Pancreas (tissue), 10 donors: ENCODE measurements at regions not wholly inside any gene's neighbourhood (a gene's known extent, or its start where the extent isn't known, plus 50 kb on each side); places are given as distances from the start of the nearest gene placed in this dataset.

Source experiments
- ATAC-seq, 4 donors: fragments of 200-7000 bp; cut with Tn5 transposase; one replicate each; pipeline versions ENCODE4 v1.8.0 to v1.9.1; 2020; ENCODE audit warnings: mild to moderate bottlenecking in 4 of 4, moderate library complexity in 4 of 4
- DNase-seq, 6 donors: peaks; one replicate each; pipeline ENCODE4 v3.0.0-alpha.2; 2020
- FAIRE-seq: peaks from 2 replicates; lab custom pipeline; 2012; peaks lifted over from hg19 to GRCh38; lab: Jason Lieb, UNC
- H3K27ac ChIP-seq, 4 donors: fragments of 200-600 bp; sonication (generic); 1 replicate in 3 of 4; 2 replicates in 1 of 4; pipeline versions ENCODE4 v1.5.0 to v1.8.0; 2020
- H3K27me3 ChIP-seq, 4 donors: fragments of 200-600 bp; one replicate each; pipeline ENCODE4 v1.8.0; 2021
- H3K36me3 ChIP-seq, 3 donors: fragments of 200-600 bp; sonication (generic) in 1 of 3; one replicate each; pipeline versions ENCODE4 v1.5.0 to v1.8.0; 2020 to 2021
- H3K4me1 ChIP-seq, 3 donors: fragments of 200-600 bp; one replicate each; pipeline ENCODE4 v1.8.0; 2021
- H3K4me3 ChIP-seq, 4 donors: fragments of 200-600 bp; sonication (generic) in 2 of 4; one replicate each; pipeline versions ENCODE4 v1.5.0 to v1.8.0; 2020 to 2021
- H3K9me3 ChIP-seq, 4 donors: fragments of 200-600 bp; one replicate each; pipeline ENCODE4 v1.8.0; 2021
- CTCF ChIP-seq, 4 donors: fragments of 200-600 bp; sonication (generic) in 3 of 4; IDR thresholded peaks; one replicate each; pipeline versions ENCODE4 v1.5.0 to v1.8.0; 2021; ENCODE audit warnings: antibody characterized with exemption in 4 of 4
- WGBS, 2 donors: extraction: QIAGEN DNeasy Blood & Tissue Kit; methylation state at CpG; one replicate each; pipeline ENCODE4 v1.1.7; 2013; 5-methylcytosine and 5-hydroxymethylcytosine counted together
- intact Hi-C, 3 donors: fragments of 100-400 bp; cut with DNase I; formaldehyde crosslinking; loops; one replicate each; pipeline versions ENCODE4 v1.11.1 to v1.14.2; 2022
- donor health status: healthy with polysubstance abuse.
- donor health status: DM: no; HTN: no; CAD: no; lungs with moderate emphysema.
- donor health status: DM: no; HTN: no; CAD: no.
- donor health status: control.
- donor health status: control.
- donor health status: Bipolar disorder and iron deficiency.
- donor health status: DM: yes; HTN: yes; CAD: no.
- donor health status: DM: no; HTN: no; CAD: no.
- donor health status: DM: no; HTN: no; CAD: no.
- donor health status: DM: yes; HTN: yes; CAD: no.

- TF ChIP-seq CTCF (IDR thresholded peaks at IDR 0.05) = no peak
- FAIRE-seq = no peak
- intact Hi-C loops = no loop called here
- ATAC-seq = no peak
- no peaks in the 10 kb centered on the region for H3K4me1 ChIP-seq
- H3K4me3 ChIP-seq = no peak overlapping the region
- no peaks in the 10 kb centered on the region for H3K36me3 ChIP-seq
- no peak for DNase-seq
- H3K27ac ChIP-seq = no peak overlapping the region
- no peaks in the 10 kb centered on the region for H3K9me3 ChIP-seq
- 34 to 44% methylated on average over 3 of the region's 3 CpGs for WGBS, 2 donors
- no peaks in the 10 kb centered on the region for H3K27me3 ChIP-seq
Observed at GRCh38 chr10:29067161-29067560, 221.7 kb upstream of the LYZL1 start.

GRCh38 chr10:29067628-29068027 is 221.2 kb upstream of the LYZL1 start:
- DNase-seq (no peak), FAIRE-seq (no peak), ATAC-seq (no peak)
- H3K36me3 ChIP-seq = no peaks in the 10 kb centered on the region
- H3K27me3 ChIP-seq = no peaks in the 10 kb centered on the region
- intact Hi-C loops = no loop called here
- no peak for TF ChIP-seq CTCF (IDR thresholded peaks at IDR 0.05)
- no peaks in the 10 kb centered on the region for H3K4me1 ChIP-seq
- no peak overlapping the region for H3K4me3 ChIP-seq
- WGBS, 2 donors = 73 to 91% methylated on average over 3 of the region's 3 CpGs
- no peaks in the 10 kb centered on the region for H3K9me3 ChIP-seq
- no peak overlapping the region for H3K27ac ChIP-seq

- no peak for TF ChIP-seq CTCF (IDR thresholded peaks at IDR 0.05)
- FAIRE-seq (no peak), DNase-seq (no peak), ATAC-seq (no peak)
- 82 to 95% methylated on average over 1 of the region's 1 CpG for WGBS, 2 donors
- Histone ChIP-seq H3K9me3 (no peaks in the 10 kb centered on the region), H3K27ac (no peak overlapping the region), H3K4me3 (no peak overlapping the region), H3K4me1 (no peaks in the 10 kb centered on the region), H3K27me3 (no peaks in the 10 kb centered on the region), H3K36me3 (no peaks in the 10 kb centered on the region)
- intact Hi-C loops = no loop called here
Observed at GRCh38 chr10:29068302-29068701, 220.6 kb upstream of the LYZL1 start.

- Histone ChIP-seq H3K4me3 (no peak overlapping the region), H3K9me3 (no peaks in the 10 kb centered on the region), H3K4me1 (no peaks in the 10 kb centered on the region), H3K27me3 (no peaks in the 10 kb centered on the region), H3K27ac (no peak overlapping the region), H3K36me3 (no peaks in the 10 kb centered on the region)
- intact Hi-C loops = no loop called here
- TF ChIP-seq CTCF (IDR thresholded peaks at IDR 0.05) = no peak
- ATAC-seq = no peak
- WGBS, 2 donors = 42 to 48% methylated on average over 6 of the region's 6 CpGs
- no peak for DNase-seq
- FAIRE-seq = no peak
Observed at GRCh38 chr10:29068966-29069365, 219.9 kb upstream of the LYZL1 start.

- FAIRE-seq (no peak), DNase-seq (no peak), ATAC-seq (no peak)
- no peaks in the 10 kb centered on the region for H3K9me3 ChIP-seq
- H3K4me3 ChIP-seq = no peak overlapping the region
- no peak overlapping the region for H3K27ac ChIP-seq
- WGBS, 2 donors = 58 to 75% methylated on average over 4 of the region's 4 CpGs
- no peaks in the 10 kb centered on the region for H3K27me3 ChIP-seq
- TF ChIP-seq CTCF (IDR thresholded peaks at IDR 0.05) = no peak
- no peaks in the 10 kb centered on the region for H3K36me3 ChIP-seq
- no peaks in the 10 kb centered on the region for H3K4me1 ChIP-seq
- intact Hi-C loops = no loop called here
Observed at GRCh38 chr10:29069941-29070340, 218.9 kb upstream of the LYZL1 start.
